ENCODE measurements at regions not wholly inside any gene's neighbourhood (a gene's known extent, or its start where the extent isn't known, plus 50 kb on each side); places are given as distances from the start of the nearest gene placed in this dataset.

GRCh38 chr14:95023115-95023514, 134.2 kb downstream of the DICER1 start:
- Histone ChIP-seq H3K9me1 (ENCODE audit: control insufficient read depth, extremely low read depth, insufficient read depth, low read length) (no peaks in the 10 kb centered on the region), H2AFZ (ENCODE audit: control insufficient read depth, low read length) (no peak overlapping the region)

GRCh38 chr14:95021588-95021987, 135.7 kb downstream of the DICER1 start:
- FAIRE-seq (no peak), DNase-seq (ENCODE audit: low read depth, low spot score) (no peak)
- TF ChIP-seq CTCF (optimal IDR thresholded peaks at IDR 0.05 in 1 of 3, IDR thresholded peaks at IDR 0.05 in 1 of 3, conservative IDR thresholded peaks at IDR 0.05 in 1 of 3; ENCODE audit: extremely low read depth in 1 of 3, insufficient read depth in 2 of 3, low read length in 3 of 3) (no peak), EZH2 (IDR thresholded peaks at IDR 0.05; ENCODE audit: low read length) (no peak)
- Histone ChIP-seq H3K9me1 (ENCODE audit: control insufficient read depth, extremely low read depth, insufficient read depth, low read length) (no peaks in the 10 kb centered on the region), H3K9me3 (ENCODE audit: control insufficient read depth, low read depth, low read length) (no peaks in the 10 kb centered on the region), H2AFZ (ENCODE audit: control insufficient read depth, low read length) (no peak overlapping the region), H3K4me2 (ENCODE audit: control insufficient read depth, extremely low read depth, insufficient read depth, low read depth, low read length) (no peak overlapping the region), H3K36me3 (ENCODE audit: control insufficient read depth in 2 of 2, extremely low read depth in 1 of 2, insufficient read depth in 2 of 2, low read length in 2 of 2) (no peaks in the 10 kb centered on the region), H3K79me2 (ENCODE audit: control insufficient read depth, insufficient read depth, low read length) (no peaks in the 10 kb centered on the region), H3K27me3 (ENCODE audit: control insufficient read depth, extremely low read depth, insufficient read depth, low read length) (no peaks in the 10 kb centered on the region), H3K27ac (ENCODE audit: control insufficient read depth, insufficient read depth, low read length) (no peak overlapping the region), H3K4me3 (ENCODE audit: control insufficient read depth in 2 of 3, extremely low read depth in 1 of 3, insufficient read depth in 2 of 3, low read depth in 1 of 3, low read length in 3 of 3) (no peak overlapping the region), H3K9ac (ENCODE audit: control insufficient read depth, extremely low read depth, insufficient read depth, low read length) (no peak overlapping the region), H4K20me1 (ENCODE audit: control insufficient read depth, extremely low read depth, insufficient read depth, low read length) (no peaks in the 10 kb centered on the region), H3K4me1 (ENCODE audit: control insufficient read depth, extremely low read depth, insufficient read depth, low read length) (no peaks in the 10 kb centered on the region)
- dilution Hi-C loops (cut with MboI; ENCODE audit: extremely low pct_ligation_motif_present, low sequenced_read_pairs): no loop called here

More at GRCh38 chr14:95023115-95023514, 134.2 kb downstream of the DICER1 start:
- no peaks in the 10 kb centered on the region for H3K36me3 ChIP-seq (ENCODE audit: control insufficient read depth in 2 of 2, extremely low read depth in 1 of 2, insufficient read depth in 2 of 2, low read length in 2 of 2)
- H3K27me3 ChIP-seq (ENCODE audit: control insufficient read depth, extremely low read depth, insufficient read depth, low read length): no peaks in the 10 kb centered on the region
- no peak overlapping the region for H3K27ac ChIP-seq (ENCODE audit: control insufficient read depth, insufficient read depth, low read length)
- DNase-seq (ENCODE audit: low read depth, low spot score) (no peak), FAIRE-seq (no peak)
- H3K4me3 ChIP-seq (ENCODE audit: control insufficient read depth in 2 of 3, extremely low read depth in 1 of 3, insufficient read depth in 2 of 3, low read depth in 1 of 3, low read length in 3 of 3): no peak overlapping the region
- no peak for TF ChIP-seq EZH2 (IDR thresholded peaks at IDR 0.05; ENCODE audit: low read length)
- TF ChIP-seq CTCF (optimal IDR thresholded peaks at IDR 0.05 in 1 of 3, IDR thresholded peaks at IDR 0.05 in 1 of 3, conservative IDR thresholded peaks at IDR 0.05 in 1 of 3; ENCODE audit: extremely low read depth in 1 of 3, insufficient read depth in 2 of 3, low read length in 3 of 3): no peak
- H3K4me1 ChIP-seq (ENCODE audit: control insufficient read depth, extremely low read depth, insufficient read depth, low read length): no peaks in the 10 kb centered on the region
- no peak overlapping the region for H3K9ac ChIP-seq (ENCODE audit: control insufficient read depth, extremely low read depth, insufficient read depth, low read length)
- no peak overlapping the region for H3K4me2 ChIP-seq (ENCODE audit: control insufficient read depth, extremely low read depth, insufficient read depth, low read depth, low read length)
- dilution Hi-C loops (cut with MboI; ENCODE audit: extremely low pct_ligation_motif_present, low sequenced_read_pairs): no loop called here
- H3K9me3 ChIP-seq (ENCODE audit: control insufficient read depth, low read depth, low read length): no peaks in the 10 kb centered on the region
- no peaks in the 10 kb centered on the region for H4K20me1 ChIP-seq (ENCODE audit: control insufficient read depth, extremely low read depth, insufficient read depth, low read length)
- no peaks in the 10 kb centered on the region for H3K79me2 ChIP-seq (ENCODE audit: control insufficient read depth, insufficient read depth, low read length)

Data from keratinocyte (primary cell).